ENCODE measurements at regions not wholly inside any gene's neighbourhood (a gene's known extent, or its start where the extent isn't known, plus 50 kb on each side); places are given as distances from the start of the nearest gene placed in this dataset.

DNA sequence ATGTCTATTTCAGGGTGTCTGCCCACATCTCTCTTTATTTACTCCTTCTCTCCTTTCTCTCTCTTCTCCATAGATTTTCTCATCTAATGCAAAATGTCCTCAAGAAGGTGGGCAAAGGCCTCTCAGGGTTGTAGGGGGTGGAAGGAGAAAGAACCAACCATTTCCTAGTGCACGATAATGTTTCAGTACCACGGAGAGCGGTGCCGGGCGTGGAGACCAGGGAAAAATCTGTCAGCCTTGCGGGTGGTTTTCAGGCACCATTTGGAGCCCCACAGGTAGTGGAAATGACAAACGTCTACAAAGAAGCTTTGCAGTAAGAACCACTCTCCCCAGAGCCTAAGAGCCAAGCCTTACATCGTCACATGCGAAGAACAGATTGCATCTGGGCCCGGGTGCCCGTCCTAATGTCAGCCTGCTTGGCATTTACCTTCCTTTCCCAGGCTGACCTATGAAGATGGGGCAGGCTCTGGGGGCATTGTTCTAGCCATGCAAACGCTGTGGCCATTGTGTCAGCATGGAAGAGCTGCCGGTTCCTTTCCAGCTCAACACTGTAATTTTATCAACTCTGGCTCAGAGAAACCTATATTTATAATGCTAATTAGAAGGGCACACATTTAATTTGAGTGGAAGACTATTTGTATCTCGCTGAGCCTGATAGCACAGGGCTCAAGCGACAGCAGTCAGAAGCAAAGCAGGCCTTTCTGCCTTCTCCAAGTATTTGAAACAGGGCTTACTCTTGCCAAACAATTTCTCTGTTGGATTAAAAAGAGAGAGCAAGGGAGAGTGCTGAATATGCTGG is 430.1 kb upstream of the WWC1 start:
- TF ChIP-seq, protein P1, sequence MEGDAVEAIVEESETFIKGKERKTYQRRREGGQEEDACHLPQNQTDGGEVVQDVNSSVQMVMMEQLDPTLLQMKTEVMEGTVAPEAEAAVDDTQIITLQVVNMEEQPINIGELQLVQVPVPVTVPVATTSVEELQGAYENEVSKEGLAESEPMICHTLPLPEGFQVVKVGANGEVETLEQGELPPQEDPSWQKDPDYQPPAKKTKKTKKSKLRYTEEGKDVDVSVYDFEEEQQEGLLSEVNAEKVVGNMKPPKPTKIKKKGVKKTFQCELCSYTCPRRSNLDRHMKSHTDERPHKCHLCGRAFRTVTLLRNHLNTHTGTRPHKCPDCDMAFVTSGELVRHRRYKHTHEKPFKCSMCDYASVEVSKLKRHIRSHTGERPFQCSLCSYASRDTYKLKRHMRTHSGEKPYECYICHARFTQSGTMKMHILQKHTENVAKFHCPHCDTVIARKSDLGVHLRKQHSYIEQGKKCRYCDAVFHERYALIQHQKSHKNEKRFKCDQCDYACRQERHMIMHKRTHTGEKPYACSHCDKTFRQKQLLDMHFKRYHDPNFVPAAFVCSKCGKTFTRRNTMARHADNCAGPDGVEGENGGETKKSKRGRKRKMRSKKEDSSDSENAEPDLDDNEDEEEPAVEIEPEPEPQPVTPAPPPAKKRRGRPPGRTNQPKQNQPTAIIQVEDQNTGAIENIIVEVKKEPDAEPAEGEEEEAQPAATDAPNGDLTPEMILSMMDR (IDR thresholded peaks at IDR 0.05 in 4 of 5, conservative IDR thresholded peaks at IDR 0.05 in 1 of 5), result no peak
- no peak for TF ChIP-seq POLR2A (IDR thresholded peaks at IDR 0.05)

Measured in gastrocnemius medialis (tissue), 4 donors.